Lung (tissue), 11 donors: ENCODE measurements at regions not wholly inside any gene's neighbourhood (a gene's known extent, or its start where the extent isn't known, plus 50 kb on each side); places are given as distances from the start of the nearest gene placed in this dataset.

Source experiments
- ATAC-seq: fragments of 200-7000 bp; cut with Tn5 transposase; one replicate; pipeline ENCODE4 v1.9.1; 2020; ENCODE audit warnings: moderate number of reproducible peaks; ENCODE audit not compliant: insufficient read depth, low FRiP score
- DNase-seq, 3 donors: peaks; one replicate each; pipeline ENCODE4 v3.0.0-alpha.2; 2013 to 2017
- H3K27ac ChIP-seq, 2 donors: one replicate each; pipeline ENCODE4 v1.5.1; 2013; ENCODE audit warnings: mild to moderate bottlenecking in 2 of 2, moderate library complexity in 2 of 2, control low read depth in 1 of 2, inconsistent platforms in 1 of 2, low read depth in 1 of 2, low read length in 1 of 2
- H3K27me3 ChIP-seq, 3 donors: one replicate each; pipeline ENCODE4 v1.5.1; 2013; ENCODE audit warnings: low read length in 2 of 3; ENCODE audit not compliant: control insufficient read depth in 3 of 3, insufficient read depth in 3 of 3
- H3K36me3 ChIP-seq, 4 donors: one replicate each; pipeline ENCODE4 v1.5.1; 2013; ENCODE audit warnings: low read length in 4 of 4, mild to moderate bottlenecking in 1 of 4, moderate library complexity in 1 of 4; ENCODE audit not compliant: control insufficient read depth in 4 of 4, insufficient read depth in 4 of 4
- H3K4me1 ChIP-seq, 5 donors: one replicate each; pipeline ENCODE4 v1.5.1; 2013; ENCODE audit warnings: low read length in 5 of 5, mild to moderate bottlenecking in 2 of 5, moderate library complexity in 1 of 5; ENCODE audit not compliant: control insufficient read depth in 5 of 5, insufficient read depth in 5 of 5
- H3K4me3 ChIP-seq: one replicate; pipeline ENCODE4 v1.5.1; 2013; ENCODE audit warnings: mild to moderate bottlenecking, control low read depth, moderate library complexity
- H3K9ac ChIP-seq, 2 donors: one replicate each; pipeline ENCODE4 v1.5.1; 2013; ENCODE audit warnings: low read length in 2 of 2, control low read depth in 1 of 2; ENCODE audit not compliant: insufficient read depth in 1 of 2
- H3K9me3 ChIP-seq, 4 donors: one replicate each; pipeline ENCODE4 v1.5.1; 2013; ENCODE audit warnings: low read length in 3 of 4, mild to moderate bottlenecking in 1 of 4, moderate library complexity in 1 of 4; ENCODE audit not compliant: control insufficient read depth in 4 of 4, insufficient read depth in 3 of 4
- WGBS, 2 donors: extraction: QIAGEN DNeasy Blood & Tissue Kit; methylation state at CpG; one replicate each; pipeline ENCODE4 v1.1.7; 2013; 5-methylcytosine and 5-hydroxymethylcytosine counted together
- TF ChIP-seq, protein P1 (sequence below): IDR thresholded peaks from 2 replicates; pipeline ENCODE4 v1.5.1; 2012; ENCODE audit warnings: mild to moderate bottlenecking; ENCODE audit errors: control extremely low read depth, extremely low read depth
- donor health status: control.
- donor health status: control.
- donor health status: Bipolar disorder and iron deficiency.
- donor health status: healthy.
- donor health status: DM: yes; HTN: yes; CAD: no.

DNA sequence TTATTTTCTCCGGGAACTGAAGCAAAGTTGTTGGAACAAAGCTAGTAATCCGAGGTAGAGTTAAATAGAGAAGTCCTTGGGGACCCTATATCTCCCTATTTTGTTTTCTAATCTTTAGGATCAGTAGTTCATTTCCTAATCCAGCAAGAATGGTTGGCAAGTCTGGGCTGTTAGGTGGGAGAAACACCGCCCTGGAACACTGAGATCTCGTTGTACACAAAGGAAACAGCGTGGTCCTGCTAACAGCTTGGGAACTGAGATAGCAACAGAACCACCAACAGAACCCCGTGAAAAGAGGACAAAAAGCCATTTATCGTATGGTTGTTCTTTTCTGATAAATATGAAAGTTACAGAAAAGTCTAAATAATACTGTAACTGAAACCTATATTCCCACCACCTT is 121.9 kb upstream of the CDC42BPA start:
- Histone ChIP-seq H3K36me3 (no peaks in the 10 kb centered on the region), H3K9ac (no peak overlapping the region), H3K9me3 (no peaks in the 10 kb centered on the region), H3K27me3 (no peaks in the 10 kb centered on the region), H3K27ac (peak overlapping the region in 1 of 2 donors; percentile 36), H3K4me3 (no peak overlapping the region), H3K4me1 (peaks cover 0 to 8% (median 1%) of the 10 kb centered on the region in 5 donors)
- no peak for ATAC-seq
- no peak for DNase-seq
- 36 to 46% methylated on average over 7 of the region's 7 CpGs for WGBS, 2 donors
- TF ChIP-seq, protein P1, sequence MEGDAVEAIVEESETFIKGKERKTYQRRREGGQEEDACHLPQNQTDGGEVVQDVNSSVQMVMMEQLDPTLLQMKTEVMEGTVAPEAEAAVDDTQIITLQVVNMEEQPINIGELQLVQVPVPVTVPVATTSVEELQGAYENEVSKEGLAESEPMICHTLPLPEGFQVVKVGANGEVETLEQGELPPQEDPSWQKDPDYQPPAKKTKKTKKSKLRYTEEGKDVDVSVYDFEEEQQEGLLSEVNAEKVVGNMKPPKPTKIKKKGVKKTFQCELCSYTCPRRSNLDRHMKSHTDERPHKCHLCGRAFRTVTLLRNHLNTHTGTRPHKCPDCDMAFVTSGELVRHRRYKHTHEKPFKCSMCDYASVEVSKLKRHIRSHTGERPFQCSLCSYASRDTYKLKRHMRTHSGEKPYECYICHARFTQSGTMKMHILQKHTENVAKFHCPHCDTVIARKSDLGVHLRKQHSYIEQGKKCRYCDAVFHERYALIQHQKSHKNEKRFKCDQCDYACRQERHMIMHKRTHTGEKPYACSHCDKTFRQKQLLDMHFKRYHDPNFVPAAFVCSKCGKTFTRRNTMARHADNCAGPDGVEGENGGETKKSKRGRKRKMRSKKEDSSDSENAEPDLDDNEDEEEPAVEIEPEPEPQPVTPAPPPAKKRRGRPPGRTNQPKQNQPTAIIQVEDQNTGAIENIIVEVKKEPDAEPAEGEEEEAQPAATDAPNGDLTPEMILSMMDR = no peak

DNA sequence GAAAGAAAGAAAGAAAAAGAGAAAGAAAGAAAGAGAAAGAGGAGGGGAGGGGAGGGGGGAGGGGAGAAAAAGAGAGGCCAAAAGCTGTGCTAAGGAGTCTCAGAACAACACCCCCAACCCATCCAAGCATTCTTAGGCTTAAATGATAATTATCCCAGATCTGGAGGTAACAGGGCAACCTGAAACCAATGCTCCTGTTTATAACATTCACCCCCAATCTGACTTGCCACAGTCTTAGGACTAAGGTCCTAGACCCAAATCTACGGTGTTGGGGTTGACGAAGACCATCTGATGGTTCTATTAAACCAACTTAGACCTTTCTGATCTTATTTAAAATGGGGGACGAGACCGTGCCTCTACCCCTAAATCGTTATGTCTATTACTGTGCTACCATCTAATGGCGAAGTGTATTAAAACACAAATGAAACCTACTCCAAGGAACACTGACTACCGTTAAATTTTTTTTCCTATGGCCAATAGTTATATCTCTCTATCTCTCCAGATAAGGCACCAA is 119.3 kb upstream of the CDC42BPA start:
- 7 to 9% methylated on average over 7 of the region's 7 CpGs for WGBS, 2 donors
- no peak overlapping the region for H3K27ac ChIP-seq

DNA sequence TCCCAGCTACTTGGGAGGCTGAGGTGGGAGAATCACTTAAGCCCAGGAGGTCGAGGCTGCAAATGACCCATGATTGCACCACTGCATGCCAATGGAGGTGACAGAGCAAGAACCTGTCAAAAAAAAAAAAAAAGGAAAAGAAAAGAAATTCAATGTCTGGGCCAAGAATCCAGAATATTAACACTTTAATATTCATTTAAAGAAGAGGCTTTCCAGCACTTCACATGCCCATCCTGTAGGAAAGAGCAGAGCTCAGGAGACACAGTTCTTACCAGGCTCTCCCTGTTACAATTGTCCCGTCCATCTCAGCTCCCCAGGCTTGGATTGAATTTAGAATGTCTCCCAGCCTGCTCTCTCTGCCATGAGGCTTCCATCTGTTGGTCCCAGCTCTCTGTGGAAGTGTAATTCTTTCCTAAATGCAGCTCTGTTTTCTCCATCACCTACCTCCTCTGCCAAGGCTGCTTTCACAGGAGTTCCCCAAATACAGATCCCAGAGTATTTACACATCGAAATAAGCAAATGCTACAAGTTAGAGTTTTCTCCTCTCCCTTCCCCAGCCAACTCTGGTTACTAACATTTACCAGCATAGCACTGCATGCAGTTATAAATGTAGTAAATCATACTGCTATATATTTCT is 116.6 kb upstream of the CDC42BPA start:
- no peaks in the 10 kb centered on the region for H3K27me3 ChIP-seq
- H3K27ac ChIP-seq = no peak overlapping the region
- H3K9me3 ChIP-seq = no peaks in the 10 kb centered on the region
- DNase-seq (no peak), ATAC-seq (no peak)
- WGBS, 2 donors = 88 to 93% methylated on average over 3 of the region's 3 CpGs
- H3K9ac ChIP-seq = no peak overlapping the region
- no peak overlapping the region for H3K4me3 ChIP-seq
- peaks cover 0 to 10% (median 1%) of the 10 kb centered on the region in 5 donors for H3K4me1 ChIP-seq
- no peaks in the 10 kb centered on the region for H3K36me3 ChIP-seq
- TF ChIP-seq, protein P1 = no peak

More for the DNA sequence above, 119.3 kb upstream of the CDC42BPA start:
- TF ChIP-seq, protein P1 = no peak
- DNase-seq (peak in 2 of 3 donors; percentile 81 to 85), ATAC-seq (no peak)
- no peak overlapping the region for H3K4me3 ChIP-seq
- peak overlapping the region in 1 of 2 donors; percentile 61 for H3K9ac ChIP-seq
- H3K4me1 ChIP-seq = peaks cover 0 to 8% (median 2%) of the 10 kb centered on the region in 5 donors
- no peaks in the 10 kb centered on the region for H3K27me3 ChIP-seq
- no peaks in the 10 kb centered on the region for H3K9me3 ChIP-seq
- no peaks in the 10 kb centered on the region for H3K36me3 ChIP-seq
